Mucosa of gallbladder (tissue), 1 donor: ENCODE measurements at regions not wholly inside any gene's neighbourhood (a gene's known extent, or its start where the extent isn't known, plus 50 kb on each side); places are given as distances from the start of the nearest gene placed in this dataset.
"Not testable (repeated sequence)": the region's sequence is repeated elsewhere in the genome, so short reads cannot be mapped to it uniquely, and the experiment has no call there.

ENCODE experiments used
- DNase-seq: peaks from one replicate; pipeline ENCODE4 v3.0.0-alpha.2; 2020; ENCODE audit warnings: low spot score
- donor health status: DM: no; HTN: no; CAD: no.

DNA sequence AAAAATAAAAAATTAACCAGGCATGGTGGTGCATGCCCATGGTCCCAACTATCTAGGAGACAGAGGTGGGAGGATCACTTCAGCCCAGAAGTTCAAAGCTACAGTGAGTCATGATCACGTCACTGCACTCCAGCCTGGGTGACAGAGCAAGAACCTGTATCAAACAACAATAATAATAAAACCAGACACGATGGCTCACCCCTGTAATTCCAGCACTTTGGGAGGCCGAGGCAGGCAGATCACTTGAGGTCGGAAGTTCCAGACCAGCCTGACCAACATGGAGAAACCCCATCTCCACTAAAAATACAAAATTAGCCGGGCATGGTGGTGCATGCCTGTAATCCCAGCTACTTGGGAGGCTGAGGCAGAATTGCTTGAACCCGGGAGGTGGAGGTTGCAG, 159.4 kb downstream of the SKIDA1 start:
- not testable (repeated sequence) for DNase-seq

DNA sequence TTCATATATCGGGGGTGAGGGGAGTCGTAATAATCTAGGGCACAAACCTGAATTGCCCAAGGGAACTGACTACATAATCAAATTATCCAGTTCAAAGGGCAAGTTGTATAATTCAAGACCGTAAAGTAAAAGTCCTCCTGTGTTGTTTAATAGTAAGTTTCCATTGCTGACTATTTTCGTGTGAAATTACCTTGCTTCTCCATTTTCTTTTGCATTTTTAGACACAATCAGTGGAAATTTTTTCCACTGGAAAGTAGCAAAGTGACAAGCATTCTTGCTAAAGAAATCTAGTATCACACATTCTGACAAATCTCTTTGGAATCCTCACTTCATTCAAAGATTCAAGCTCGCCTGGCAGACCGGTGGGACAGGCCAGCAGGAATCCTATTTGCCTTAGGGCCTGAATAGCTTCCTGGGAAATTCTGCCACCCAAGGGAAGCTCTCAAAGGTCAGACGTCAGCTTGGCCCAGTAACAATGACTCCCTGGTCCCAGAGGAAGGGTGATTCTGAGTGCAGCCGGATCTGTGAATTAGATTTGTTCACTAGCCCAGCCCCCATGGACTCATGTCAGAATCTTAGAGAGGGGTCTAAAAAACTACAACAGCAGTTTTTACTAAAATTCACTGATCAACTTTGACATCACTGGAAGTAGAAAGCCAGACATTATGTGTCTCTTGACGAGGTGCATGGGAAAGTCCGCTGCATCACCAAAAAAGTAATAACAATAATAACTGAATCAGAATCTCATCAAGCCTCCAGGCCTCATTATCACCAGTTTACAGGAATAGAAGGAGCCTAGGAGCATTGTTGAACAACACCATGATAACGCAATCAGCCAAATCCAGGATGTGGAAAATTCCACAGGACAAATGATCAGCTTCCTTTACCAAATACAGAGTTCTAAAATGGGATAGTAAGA, 161.0 kb downstream of the SKIDA1 start:
- DNase-seq = no peak

DNA sequence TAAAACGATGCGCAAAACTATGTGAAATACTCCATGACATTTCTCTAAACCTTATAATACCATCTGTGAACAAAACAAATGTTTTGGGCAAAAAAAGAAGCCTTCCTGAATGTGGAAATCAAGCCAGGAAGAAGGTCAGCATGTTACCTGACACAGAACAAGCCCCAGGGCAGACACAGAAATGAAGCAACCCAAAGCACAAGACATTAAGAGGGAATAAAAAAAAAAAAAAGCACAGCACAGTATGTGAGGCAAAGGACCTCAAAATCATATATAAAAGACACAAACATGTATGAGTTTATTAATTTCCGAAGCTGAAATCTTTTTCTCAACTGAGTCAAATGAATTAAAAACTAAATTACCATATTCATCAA, 161.8 kb downstream of the SKIDA1 start:
- no peak for DNase-seq

DNA sequence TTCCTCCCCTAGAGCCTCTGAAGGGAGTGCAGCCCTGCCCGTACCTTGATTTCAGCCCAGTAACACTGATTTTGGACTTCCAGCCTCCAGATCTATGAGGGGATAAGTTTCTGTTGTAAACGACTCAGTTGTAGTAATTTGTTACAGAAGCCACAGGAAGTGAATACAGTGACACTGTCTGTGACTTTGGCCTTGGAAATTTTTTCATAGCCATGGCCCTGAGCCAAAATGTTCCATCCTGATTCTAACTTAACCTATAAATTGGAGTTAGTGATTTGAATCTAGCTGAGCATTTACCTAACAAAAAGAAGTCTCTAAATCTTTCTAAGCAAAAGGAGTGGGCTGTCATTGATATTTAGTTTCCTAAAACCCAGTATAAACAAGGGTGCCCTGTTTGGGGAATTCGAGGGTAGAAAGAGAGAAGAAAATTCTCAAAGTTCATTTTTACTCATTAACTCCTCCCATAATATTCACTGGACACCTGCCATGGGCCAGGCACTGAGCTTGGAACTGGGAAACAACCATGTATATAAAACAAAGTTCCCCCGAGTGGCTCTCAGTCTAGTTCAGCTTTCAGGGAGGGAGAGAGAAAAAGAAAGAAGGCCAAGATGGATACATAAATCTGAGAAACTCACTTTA, 162.3 kb downstream of the SKIDA1 start:
- DNase-seq = no peak

DNA sequence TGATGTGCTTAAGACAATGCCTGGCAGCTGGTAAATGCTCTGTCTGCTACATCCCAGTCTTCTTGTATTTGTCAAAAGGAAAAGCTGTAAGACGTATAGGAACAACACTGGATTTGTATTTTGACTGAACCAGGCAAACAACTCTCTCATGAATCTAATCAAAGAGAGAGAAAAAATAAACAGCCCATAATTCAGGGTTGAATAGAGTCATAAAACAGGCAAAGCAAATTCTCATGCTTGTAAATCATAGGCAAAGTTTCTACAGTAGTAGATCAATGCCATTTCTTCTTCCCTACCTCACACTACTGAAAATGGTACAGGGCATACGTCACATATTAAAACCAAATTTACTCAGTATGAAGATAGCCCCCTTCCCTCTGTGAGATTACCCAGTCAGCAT, 166.3 kb downstream of the SKIDA1 start:
- no peak for DNase-seq

DNA sequence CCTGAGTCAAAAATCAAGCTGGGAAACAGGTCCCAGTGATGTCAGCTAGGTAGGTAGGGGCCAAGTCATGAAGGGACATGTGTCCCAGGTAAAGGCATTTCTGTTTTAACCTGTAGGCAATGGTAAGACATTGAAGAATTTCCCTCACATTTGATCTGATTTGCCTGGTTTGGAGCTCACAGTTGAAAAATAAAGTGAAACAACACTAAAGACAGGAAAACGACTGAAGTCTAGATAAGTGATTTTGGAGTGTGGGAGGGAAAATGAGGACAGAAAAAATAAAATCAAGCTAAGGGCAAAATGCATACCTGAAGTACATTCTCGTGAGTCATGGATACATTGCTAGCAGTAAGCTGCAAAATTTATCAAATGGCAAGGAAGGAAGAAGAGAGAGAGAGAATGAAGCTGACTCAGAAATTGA, 169.9 kb downstream of the SKIDA1 start:
- no peak for DNase-seq

DNA sequence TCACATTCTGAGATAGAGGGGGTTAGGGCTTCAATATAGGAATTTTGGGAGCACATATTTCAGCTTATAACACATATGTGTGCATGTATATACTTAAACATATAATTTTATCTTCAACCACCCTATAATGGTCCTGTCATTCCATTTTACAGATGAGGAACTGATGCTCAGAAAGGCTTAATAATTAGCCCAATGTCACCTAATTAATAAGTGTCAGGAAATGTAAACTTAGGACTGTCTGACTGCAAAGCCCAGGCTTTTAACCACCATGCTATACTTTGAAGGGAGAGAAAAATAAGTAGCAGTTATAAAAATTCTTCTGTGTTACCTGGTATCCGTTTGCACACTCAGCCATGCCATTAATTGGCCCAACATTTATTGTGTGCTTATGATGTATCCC, 172.6 kb downstream of the SKIDA1 start:
- DNase-seq = no peak

DNA sequence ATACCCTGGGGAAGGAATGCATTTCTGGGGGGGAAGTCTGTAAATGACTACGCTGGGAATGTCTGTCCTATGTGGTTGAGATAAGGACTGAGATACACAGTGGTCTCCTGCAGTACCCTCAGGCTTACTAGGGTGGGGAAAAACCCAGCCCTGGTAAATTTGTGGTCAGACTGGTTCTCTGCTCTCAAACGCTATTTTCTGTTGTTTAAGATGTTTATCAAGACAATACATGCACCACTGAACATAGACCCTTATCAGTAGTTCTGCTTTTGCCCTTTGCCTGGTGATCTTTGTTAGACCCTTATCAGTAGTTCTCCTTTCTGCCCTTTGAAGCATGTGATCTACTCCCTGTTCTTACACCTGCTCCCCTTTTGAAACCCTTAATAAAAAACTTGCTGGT, 173.9 kb downstream of the SKIDA1 start:
- DNase-seq = not testable (repeated sequence)

DNA sequence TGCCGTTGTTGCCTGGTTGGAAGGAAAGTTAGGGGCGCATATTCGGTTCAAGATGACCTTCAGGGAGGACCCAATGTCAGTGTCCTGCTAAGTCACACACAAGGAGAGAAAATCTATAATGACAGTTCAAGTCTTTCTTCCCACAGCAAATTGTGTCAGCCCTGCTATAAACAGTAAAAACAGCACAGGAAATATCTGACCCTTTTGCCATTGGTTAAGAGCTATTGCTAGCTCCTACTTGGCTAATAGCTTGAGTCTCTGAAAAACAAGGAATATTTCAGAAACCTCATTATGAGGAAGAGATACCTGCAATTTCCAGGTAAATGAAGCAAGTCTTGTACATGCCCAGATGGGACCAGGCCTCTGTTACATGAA, 175.6 kb downstream of the SKIDA1 start:
- no peak for DNase-seq

DNA sequence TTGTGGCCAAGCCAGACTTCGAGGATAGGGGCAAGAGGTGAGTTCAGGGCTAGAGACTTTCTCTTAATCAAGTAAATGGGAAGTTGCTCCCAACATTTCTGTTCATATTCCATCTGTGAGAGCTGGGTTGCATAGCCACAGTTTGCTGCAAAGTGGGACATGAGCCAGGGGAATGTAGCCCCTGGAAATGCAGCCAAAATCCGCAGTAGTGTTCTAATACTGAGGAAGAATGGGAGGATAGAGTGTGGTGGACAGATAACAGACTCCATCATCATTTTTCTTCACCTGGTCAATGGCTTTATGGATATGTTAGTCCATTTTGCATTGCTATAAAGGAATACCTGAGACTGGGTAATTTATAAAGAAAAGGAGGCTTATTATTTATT, 177.7 kb downstream of the SKIDA1 start:
- no peak for DNase-seq

DNA sequence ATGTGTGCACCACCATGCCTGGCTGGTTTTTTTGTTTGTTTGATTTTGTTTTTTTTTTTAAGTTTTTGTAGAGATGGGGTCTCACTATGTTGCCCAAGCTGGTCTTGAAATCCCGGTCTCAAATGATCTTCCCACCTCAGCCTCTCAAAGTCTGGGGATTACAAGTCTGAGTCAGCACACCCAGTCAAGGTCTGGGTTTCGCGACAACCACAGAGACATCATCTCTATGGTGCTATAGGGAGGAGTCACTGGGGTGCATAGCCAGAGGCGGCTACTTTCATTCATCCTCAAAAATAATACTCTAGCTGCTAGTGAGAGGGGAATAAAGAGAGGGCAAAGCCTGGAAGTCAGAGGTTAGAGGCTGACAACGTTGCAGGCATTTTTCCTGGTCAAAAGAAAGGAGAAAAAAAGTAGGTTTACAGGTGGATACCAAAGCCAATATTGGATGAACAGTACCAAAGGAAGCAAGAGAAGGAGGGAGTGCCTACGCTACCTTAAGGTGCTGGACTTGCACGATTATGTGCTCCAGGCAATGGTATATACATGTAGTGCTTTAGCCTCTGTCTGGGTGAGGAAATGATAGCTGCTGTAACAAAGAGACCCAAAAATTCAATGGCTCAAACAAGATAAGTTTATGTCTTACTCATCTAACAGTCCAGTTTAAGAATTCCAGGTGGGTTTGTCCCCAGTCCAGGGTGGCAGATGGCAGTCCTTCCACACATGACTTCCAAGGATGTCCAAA, 178.3 kb downstream of the SKIDA1 start:
- DNase-seq = no peak

DNA sequence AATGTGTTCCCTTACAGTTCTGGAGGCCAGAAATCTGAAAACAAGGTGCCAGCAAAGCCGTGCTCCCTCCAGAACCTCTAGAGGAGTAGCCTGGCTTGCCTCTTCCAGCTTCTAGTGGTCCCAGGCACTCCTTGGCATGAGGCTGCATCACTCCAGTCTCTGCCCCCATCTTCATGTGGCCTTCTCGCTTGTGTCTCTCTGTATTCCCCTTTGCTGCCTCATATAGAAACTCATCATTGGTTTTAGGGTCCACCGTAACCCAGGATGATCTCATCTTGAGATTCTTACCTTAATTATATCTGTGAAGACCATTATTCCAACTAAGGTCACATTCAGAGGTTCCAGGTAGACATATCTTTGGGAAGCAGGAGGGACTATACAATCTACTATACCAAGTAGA, 182.4 kb downstream of the SKIDA1 start:
- DNase-seq = no peak

DNA sequence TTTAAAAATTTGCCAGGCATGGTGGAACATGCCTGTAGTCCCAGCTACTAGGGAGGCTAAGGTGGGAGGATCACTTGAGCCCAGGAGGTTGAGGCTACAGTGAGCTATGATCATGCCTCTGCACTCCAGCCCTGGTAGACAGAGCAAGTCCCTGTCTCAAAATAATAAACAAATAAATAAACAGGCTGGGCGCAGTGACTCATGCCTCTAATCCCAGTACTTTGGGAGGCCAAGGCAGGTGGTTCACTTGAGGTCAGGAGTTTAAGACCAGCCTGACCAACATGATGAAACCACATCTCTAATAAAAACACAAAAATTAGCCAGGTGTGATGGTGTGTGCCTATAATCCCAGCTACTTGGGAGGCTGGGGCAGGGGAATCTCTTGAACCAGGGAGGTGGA, 183.0 kb downstream of the SKIDA1 start:
- not testable (repeated sequence) for DNase-seq

DNA sequence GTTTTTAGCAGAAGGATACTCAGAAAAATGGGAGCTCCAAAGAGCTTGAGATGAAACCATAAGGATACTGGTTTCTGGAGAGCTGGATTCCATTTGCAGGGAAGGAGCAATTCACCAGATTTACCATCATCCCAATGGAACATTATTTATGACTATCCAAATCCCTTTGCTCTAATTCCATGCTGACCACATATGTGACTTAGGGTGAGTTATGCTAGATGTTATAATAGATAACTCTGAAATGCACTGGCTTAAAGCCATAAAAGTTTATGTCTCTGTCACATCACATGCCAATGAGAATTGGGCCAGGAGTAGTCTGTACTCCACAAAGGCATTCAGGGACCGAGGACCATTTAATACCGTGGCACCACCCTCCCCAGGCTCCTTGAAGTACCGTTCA, 185.2 kb downstream of the SKIDA1 start:
- DNase-seq = no peak

DNA sequence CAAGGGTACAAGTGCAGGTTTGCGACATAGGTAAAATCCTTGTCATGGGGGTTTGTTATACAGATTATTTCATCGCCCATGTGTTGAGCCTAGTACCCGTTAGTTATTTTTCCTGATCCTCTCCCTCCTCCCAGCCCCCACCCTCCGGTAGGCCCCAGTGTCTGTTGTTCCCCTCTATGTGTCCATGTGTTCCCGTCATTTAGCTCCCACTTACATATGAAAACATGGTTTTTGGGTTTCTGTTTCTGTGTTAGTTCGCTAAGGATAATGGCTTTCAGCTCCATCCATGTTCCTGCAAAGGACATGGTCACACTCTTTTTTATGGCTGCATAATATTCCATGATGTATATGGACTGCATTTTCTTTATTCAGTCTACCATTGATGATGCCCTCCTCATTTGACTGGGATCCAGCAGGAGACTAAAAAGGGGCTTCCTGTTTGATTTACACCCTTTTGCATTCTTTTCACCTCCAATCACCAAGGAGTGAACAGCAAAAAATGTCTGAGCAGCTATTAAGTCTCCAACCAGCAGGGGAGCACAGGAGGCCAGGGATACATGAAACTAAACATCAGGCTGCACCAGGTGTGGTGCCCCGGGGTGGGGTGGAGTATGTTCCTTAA, 188.2 kb downstream of the SKIDA1 start:
- DNase-seq = no peak

DNA sequence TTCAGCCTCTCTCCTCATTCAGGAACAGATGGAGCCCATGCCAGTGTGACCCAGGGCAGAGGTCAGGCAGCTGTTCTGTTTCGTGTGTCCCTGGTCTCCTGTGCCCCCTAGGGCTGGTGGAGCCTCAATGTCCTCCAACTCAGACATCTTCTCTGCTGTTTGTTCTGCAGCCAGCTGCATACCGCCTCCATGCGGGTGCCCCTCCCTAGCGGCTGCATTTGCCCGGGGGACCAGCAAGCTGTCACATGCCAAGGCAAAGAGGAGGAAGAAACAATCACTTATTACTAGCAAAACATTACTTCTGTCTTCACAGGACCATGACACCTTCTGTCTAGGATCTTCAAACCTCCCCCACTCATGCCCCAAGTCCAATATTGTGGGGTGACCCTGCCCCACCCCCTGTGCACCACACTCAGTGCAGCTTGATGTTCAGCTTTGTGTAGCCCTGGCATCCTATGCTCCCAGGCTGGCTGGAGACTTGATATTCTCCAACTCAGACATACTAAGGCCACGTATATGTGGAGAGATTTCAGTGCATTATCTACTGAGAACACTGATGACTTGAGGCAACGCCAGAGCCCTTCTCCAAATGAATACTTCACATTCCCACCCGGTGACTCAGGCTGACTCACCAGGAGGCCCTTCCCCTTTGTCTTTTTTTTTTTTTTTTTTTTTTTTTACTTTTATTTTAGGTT, 188.9 kb downstream of the SKIDA1 start:
- DNase-seq = peak; percentile 25

DNA sequence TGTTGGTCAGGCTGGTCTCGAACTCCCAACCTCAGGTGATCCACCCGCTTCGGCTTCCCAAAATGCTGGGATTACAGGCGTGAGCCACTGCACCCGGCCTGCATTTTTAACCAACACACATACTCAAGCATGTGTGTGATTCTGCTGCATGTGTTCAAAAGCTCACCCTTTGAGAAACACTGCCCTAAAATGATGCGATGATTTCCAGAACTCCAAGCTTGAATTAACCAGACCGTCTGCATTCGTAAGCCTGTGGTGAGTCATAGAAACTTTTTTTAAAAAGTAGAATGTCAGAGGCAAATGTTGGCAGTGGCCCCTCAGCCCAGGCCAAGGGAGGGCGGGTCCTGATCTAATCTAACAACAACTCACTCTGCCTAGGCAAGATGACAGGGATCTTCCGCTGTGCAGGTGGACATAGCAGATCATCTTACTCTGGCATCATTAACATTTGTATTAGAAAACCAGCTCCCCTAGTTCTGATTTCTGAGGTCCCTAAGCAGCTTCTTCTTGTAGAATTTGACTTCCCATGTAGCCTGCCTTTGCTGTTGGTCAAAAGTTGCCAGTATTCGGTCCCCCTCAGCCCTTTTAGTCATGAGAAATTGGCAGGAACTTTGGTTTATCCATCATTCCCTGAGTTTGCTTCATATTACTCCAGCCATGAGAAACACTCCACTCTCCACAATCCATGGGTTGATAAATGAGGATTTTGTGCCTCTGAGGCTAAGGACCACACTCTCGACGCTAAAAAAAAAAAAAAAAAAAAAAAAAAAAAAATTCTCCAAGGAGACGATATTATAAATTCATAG, 190.4 kb downstream of the SKIDA1 start:
- peak; percentile 31 for DNase-seq

DNA sequence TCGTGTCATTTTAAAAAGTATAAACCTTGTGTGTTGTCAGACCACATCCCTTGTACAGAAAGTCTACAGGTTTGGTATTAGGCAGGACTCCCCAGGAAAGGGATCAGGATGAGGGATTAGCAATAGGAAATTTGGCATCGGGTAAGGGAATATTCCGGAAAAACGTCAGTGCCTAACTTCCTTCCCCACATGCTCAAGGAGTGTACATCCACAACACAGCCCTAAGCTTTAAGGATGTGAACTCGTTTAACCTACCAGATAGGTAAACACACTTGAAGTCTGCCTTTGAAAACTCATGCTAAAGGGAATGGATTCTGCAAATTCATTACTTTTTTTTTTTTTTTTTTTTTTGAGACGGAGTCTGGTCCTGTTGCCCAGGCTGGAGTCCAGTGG, 194.9 kb downstream of the SKIDA1 start:
- no peak for DNase-seq

DNA sequence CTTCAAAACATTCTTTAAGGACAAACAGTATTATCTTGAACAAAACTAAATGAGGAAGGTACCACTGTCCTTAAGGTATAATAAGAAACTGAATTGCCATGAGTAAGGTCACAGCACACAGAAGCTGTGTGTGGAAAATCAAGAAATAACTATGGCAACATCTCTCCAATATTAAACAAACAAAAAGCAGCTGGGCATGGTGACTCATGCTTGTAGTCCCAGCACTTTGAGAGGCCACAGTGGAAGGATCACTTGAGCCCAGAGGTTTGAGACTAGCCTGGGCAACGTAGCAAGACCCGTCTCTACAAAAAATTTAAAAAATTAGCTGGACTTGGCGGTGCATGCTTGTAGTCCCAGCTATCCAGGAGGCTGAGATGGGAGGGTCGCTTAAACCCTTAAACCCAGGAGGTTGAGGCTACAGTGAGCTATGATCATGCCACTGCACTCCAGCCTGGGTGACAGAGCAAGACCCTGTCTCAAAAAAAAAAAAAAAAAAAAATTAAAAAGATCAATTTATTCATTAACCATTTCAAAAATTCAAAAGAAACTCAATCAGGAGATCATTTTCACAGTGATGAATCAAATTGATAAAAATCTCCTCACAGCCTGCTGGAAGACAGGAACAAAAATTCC, 195.4 kb downstream of the SKIDA1 start:
- DNase-seq = no peak

DNA sequence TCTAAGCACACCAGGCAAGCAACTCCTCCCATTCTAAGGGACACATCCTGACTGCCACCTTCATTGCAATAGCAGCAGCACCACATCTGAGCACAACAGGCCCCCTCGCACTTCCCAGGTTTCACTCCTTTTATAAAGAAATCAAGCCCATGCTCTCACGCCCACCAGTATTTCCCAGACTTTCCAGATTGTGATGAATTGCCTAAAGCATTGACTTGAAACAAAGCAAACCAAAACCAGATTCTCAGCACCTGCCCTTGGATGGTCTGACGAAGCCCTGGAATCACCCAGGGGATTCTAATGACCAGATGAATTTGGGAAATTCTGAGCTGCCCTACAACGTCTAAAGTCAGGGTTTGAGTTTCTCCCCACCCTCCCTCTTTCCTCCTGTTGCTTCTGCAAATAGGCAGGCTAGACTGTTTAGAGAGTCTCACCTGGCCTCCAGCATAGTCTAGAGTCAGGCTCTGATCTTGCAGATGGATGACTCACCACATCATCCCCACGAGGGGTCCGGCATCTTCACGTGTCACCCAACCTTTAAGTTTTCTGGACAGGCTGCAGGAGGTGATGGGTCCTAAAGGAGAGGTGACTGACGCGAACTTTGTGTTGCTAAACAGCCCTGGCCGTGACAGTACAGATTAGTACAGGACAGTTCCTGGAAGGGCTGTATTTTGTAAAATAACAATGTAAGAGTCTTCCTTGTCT, 198.0 kb downstream of the SKIDA1 start:
- DNase-seq = no peak
